RWPE1 (cell line): ENCODE measurements at regions not wholly inside any gene's neighbourhood (a gene's known extent, or its start where the extent isn't known, plus 50 kb on each side); places are given as distances from the start of the nearest gene placed in this dataset.
"Not testable (repeated sequence)": the region's sequence is repeated elsewhere in the genome, so short reads cannot be mapped to it uniquely, and the experiment has no call there.

Experiments used
- CTCF ChIA-PET: fragments of 350-600 bp; sonication (Branson Sonifier 250); formaldehyde crosslinking; extraction: SDS; loops from one replicate; lab custom pipeline; 2021; lab: Yijun Ruan, JAX
- POLR2A ChIA-PET: fragments of 400-600 bp; formaldehyde crosslinking; extraction: SDS; loops from one replicate; lab custom pipeline; 2020; ENCODE audit warnings: antibody characterized with exemption; ENCODE audit not compliant: low non-redundant PET; lab: Yijun Ruan, JAX
- DNase-seq: peaks from one replicate; pipeline ENCODE4 v3.0.0; 2012; ENCODE audit warnings: low spot score
- H3K27ac ChIP-seq: fragments of 450-650 bp; 2 replicates; pipeline ENCODE4 v1.5.1; 2017
- TF ChIP-seq, protein P1 (sequence below): fragments of 450-650 bp; conservative IDR thresholded peaks from 2 replicates; pipeline ENCODE4 v1.5.1; 2017; ENCODE audit warnings: low read depth, mild to moderate bottlenecking

- no peak for DNase-seq
- ChIA-PET CTCF (interaction anchor here (1.0 kb wide), 1 partner anchor 43 kb away, joined by 4 read pairs; no protein-coding TSS in a partner anchor), POLR2A (no interaction called here)
- H3K27ac ChIP-seq = no peak overlapping the region
- TF ChIP-seq, protein P1, sequence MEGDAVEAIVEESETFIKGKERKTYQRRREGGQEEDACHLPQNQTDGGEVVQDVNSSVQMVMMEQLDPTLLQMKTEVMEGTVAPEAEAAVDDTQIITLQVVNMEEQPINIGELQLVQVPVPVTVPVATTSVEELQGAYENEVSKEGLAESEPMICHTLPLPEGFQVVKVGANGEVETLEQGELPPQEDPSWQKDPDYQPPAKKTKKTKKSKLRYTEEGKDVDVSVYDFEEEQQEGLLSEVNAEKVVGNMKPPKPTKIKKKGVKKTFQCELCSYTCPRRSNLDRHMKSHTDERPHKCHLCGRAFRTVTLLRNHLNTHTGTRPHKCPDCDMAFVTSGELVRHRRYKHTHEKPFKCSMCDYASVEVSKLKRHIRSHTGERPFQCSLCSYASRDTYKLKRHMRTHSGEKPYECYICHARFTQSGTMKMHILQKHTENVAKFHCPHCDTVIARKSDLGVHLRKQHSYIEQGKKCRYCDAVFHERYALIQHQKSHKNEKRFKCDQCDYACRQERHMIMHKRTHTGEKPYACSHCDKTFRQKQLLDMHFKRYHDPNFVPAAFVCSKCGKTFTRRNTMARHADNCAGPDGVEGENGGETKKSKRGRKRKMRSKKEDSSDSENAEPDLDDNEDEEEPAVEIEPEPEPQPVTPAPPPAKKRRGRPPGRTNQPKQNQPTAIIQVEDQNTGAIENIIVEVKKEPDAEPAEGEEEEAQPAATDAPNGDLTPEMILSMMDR = no peak
Measured at GRCh38 chr1:188642704-188643103, 1814.0 kb downstream of the PLA2G4A start.

DNA sequence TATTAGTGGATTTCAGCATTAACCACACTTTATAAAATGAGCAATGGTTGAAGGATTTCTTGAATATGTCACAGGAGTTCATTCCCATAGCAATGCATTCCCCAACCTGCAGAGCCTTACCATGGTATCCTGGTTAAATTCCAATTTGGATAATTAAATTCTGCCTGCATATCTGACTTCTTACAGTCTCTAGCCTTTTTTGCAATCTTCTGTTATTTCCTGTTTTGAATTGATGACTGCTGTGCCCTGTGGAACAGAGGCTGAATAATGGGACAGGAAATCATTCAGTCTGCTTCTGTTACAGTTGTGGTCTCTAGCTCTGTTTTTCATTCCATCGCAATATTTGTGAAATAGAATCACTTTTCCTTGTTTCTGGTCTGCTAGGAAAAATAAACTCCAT, 1823.9 kb downstream of the PLA2G4A start:
- ChIA-PET CTCF (no interaction called here), POLR2A (no interaction called here)
- H3K27ac ChIP-seq = no peak overlapping the region
- TF ChIP-seq, protein P1 = no peak
- DNase-seq = no peak

- H3K27ac ChIP-seq, POLR2A ChIA-PET, DNase-seq: not testable (repeated sequence)
- CTCF ChIA-PET = interaction anchor here (0.6 kb wide), 1 partner anchor 1776 kb away, joined by 3 read pairs; no protein-coding TSS in a partner anchor
Measured at GRCh38 chr1:188655966-188656365, 1821.7 kb downstream of the BRINP3 start.

DNA sequence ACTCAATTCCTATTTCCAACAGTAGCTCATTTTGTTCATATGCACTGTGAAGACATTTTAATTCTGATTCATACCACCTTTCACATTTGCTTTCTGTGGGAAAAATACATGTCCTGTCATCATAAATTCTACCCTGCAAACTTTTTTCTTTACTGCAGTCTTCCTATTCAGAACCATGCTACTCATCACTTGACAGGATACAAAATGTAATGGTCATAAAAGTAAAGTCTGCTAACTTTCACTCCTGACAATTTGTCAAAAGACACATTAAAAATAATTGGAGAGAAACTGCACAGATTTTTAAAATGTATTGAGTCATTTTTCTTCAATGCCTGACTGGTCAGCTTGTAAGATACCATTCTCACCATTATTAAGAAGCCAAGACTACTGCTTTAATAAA, 1817.1 kb downstream of the BRINP3 start:
- no peak overlapping the region for H3K27ac ChIP-seq
- POLR2A ChIA-PET = no interaction called here
- DNase-seq = no peak
- TF ChIP-seq, protein P1 = no peak
- CTCF ChIA-PET = no interaction called here

- TF ChIP-seq, protein P1 = no peak
- no peak overlapping the region for H3K27ac ChIP-seq
Measured at GRCh38 chr1:188665477-188665876, 1812.2 kb downstream of the BRINP3 start.

GRCh38 chr1:188668083-188668482, 1809.6 kb downstream of the BRINP3 start:
- CTCF ChIA-PET = no interaction called here
- POLR2A ChIA-PET = no interaction called here
- peak; percentile 10 for DNase-seq

More at GRCh38 chr1:188665477-188665876, 1812.2 kb downstream of the BRINP3 start:
- no peak for DNase-seq
- CTCF ChIA-PET = no interaction called here
- POLR2A ChIA-PET = no interaction called here

GRCh38 chr1:188669728-188670382, 1807.8 kb downstream of the BRINP3 start:
- POLR2A ChIA-PET = no interaction called here
- DNase-seq = no peak
- H3K27ac ChIP-seq = no peak overlapping the region
- CTCF ChIA-PET = no interaction called here
- TF ChIP-seq, protein P1 = no peak

More at GRCh38 chr1:188668083-188668482, 1809.6 kb downstream of the BRINP3 start:
- H3K27ac ChIP-seq = no peak overlapping the region
- TF ChIP-seq, protein P1 = no peak
